ENCODE measurements at regions not wholly inside any gene's neighbourhood (a gene's known extent, or its start where the extent isn't known, plus 50 kb on each side); places are given as distances from the start of the nearest gene placed in this dataset.
"Not testable (repeated sequence)": the region's sequence is repeated elsewhere in the genome, so short reads cannot be mapped to it uniquely, and the experiment has no call there.

DNA sequence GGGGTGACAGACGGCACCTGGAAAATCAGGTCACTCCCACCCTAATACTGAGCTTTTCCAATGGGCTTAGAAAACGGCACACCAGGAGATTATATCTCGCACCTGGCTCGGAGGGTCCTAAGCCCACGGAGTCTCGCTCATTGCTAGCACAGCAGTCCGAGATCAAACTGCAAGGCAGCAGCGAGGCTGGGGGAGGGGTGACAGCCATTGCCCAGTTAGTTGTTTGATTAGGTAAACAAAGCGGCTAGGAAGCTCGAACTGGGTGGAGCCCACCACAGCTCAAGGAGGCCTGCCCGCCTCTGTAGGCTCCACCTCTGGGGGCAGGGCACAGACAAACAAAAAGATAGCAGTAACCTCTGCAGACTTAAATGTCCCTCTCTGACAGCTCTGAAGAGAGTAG is 260.9 kb downstream of the BLID start:
- not testable (repeated sequence) for DNase-seq

DNA sequence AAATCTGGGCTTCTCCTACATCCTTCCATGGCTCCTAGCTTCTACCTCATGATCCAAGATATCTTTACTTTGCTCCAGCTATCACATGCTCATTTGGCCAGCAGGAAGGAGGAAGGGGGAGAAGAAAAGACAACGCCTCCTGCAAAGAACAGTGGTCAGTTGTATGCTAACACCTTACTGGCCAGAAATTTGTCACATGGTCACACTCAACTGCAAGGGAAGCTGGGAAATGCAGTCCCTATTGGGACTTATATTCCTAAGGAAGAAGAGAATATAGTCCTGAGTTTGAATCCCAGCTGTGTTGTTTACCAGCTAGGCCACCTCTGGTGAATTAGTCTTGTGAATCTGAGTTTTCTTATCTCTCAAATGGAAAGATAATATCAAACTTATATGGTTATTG is 272.0 kb downstream of the BLID start:
- no peak for DNase-seq

DNA sequence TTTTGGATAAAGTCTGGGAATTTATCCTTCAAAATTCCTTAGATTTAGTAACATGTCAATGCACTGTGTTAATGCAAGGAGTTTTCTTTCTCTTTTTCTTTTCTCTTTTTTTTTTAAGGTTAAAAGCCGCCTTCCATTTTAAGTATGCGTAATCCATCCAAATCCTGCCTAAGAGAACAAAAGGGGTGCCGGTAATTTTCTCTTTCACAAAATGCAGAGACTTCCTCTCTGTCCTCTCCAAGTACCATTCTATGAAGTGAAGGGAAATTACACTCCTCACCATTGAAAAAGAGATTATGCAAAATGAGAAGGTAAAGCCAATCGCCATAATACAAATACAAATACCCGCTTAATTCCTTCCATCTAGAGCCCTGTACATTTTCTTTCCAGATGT is 273.8 kb downstream of the BLID start:
- DNase-seq: no peak

DNA sequence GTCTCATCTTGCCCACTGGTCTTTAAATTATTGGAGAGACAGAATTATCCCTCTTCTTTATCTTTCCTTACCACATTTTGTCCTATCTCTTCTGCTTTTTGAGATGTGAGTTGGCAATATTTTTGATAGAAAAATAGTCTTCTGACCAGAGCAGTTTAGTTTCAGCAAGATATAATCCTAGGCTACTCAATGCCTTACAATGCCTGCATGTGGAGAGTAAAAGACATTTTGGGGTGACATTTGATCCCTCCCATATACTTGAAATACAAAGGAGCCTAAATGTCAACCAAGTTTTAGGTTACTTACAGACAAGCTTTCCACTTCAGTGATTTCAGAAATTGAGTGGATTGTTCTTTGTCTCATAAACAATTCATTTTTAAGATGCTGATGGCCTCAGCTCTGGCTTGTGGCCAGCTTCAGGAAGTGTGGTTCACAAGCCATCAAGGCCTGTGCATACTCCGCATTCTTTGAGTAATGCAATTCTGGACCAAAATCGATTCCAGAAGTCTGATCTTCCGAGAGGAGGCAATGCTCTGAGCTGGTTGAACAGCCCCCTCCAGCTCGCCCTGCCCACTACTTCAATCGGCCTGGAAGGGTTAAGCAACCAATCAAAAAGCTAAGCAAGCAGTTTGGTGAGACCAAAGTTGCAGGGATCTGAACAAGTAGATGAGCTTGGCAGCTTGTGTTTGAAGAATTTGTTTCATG is 274.4 kb downstream of the BLID start:
- no peak for DNase-seq

DNA sequence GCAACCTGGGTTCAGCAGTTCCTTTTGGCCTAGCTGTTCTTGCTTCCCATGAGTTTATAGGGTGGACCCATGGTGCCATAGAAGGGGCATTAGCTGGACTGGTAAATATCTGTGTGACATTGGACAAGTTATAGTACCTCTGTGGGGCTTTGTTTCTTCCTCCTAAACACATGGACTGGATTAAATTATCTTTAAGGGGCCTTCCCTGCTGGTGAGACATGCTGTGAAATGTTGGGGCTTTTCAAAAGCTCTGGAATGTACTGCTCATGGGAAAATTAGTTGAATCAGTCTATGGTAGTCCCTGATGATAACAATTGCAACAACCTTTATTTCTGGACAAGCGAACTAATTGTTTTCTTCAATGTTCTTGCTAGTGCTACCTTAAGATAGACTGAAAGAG is 276.2 kb downstream of the BLID start:
- DNase-seq: no peak

DNA sequence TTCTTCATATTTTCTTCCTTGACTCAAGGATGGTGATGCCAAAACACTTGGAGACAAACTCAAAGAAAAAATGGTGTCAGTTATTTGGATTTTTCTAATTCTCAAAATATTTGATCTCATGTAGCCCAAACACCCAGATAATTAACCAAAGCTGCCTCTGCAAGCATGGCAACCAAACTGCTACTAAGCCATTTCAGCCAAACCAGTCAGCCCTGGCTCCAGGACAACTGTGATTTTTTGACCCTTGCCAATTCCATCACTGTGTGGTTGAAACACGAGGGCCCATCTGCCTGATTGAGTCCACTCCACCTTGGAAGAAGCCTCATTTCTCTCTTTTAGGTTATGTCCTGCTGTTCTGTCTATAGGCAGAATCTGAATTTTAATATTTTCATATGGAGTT is 277.4 kb downstream of the BLID start:
- no peak for DNase-seq

DNA sequence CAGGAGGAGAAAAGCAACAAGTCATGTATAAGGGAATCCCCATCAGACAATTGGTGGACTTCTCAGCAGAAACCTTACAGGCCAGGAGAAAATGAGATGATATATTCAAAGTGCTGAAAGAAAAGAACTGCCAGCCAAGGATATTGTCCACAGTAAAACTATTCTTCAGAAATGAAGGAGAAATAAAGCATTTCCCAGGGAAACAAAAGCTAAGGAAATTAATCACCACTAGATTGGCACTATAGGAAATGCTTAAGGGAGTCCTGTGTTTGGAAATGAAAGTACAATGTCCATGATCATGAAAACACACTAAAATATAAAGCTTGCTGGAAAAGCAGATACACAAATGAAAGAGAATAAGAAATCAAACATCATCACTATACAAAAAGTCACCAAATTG is 282.0 kb downstream of the BLID start:
- DNase-seq: no peak

DNA sequence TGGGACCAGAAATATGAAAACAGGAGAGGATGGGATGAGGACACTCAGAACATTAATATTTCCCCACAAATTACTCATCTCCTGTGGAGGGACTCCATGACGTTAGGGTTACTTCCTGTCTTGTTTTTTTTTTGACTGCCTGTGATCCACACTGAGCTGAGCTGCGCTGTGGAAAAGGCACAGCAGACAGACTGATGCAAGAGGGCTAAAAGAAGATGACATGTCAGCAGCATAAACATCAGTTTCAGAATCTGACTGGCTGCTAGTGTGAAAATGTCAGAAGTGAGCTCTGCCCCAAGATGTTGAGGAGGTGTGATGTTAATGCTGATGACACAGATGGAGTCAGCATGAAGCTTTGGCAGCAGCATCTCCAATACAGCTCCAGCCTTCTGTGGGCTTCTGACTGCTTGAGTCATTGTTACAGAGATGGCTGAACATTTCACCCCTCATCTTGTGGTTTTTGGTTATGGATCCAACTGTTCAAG is 286.8 kb downstream of the BLID start:
- peak; percentile 27 for DNase-seq

DNA sequence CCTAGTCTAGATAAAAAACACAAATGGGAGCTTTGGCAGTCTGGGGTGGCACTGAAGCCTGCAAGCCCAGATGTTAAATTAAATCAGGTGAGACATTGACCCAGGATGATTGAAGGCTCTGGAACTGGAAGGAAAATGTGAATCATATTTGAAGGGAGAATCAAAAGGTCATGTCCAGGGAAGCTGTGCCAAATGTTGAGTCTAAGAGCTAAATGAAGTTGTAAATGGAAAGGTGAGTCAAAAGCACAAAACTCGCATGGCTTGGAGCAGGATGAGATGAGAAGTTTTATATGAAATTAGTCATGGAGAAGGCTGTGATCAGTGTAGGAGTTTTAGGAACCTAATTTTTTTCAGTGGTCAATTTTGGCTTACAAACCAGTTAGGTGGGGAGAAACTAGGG is 301.1 kb downstream of the BLID start:
- DNase-seq: no peak

DNA sequence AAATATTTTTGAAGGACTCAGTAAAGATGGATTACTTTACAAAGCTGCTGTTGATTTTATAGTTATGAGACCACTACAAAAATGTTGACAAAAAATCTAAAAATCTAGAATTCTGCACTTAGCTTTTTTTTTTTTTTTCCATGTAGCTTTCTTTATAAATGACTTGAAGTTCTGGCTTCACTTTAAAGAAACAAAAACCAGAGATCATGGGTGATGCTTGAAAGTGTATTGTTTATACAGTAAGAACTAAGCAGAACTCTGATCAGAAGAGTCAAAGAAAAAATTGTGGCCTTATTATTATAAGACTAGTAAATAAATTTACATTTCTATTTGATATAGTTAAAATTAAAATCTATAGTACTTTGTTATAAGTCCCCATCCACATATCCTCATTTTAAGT is 301.7 kb downstream of the BLID start:
- no peak for DNase-seq

DNA sequence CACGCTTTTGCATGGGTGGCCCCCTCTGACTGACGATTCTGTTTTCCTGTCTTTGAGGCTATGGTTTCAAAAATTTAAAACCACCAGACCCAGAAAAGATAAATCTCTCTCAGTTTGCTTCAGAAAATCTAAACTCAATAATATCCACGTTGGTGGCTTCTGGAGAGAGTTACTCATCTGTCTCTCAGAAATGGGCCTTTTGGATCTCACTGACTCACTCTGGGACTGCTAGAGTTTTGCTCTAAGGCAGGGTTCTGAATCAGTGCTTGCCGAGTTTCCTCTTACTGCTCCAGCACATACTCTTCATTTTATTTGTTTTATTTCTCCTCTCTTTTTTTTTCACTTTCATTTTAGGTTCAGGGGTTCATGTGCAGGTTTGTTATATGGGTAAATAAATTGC is 305.7 kb downstream of the BLID start:
- no peak for DNase-seq

DNA sequence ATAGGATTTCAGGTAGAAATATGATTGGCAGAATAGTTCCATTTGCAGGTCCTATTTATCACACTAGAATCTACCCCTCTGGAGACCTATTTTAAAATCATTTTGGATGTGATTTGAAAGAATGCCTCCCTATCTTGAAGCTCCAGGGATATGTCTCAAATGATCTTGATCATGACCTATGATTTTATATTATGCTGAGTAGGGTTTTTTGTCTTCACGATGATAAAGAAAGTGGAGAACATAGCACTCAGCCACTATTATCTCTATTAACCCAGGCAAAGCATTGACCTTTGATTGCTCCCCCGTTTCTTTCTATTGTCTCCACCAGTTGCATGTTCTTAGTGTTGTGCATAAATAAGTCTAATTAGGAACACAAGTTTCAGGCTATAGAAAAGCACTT is 307.9 kb downstream of the BLID start:
- DNase-seq: no peak

DNA sequence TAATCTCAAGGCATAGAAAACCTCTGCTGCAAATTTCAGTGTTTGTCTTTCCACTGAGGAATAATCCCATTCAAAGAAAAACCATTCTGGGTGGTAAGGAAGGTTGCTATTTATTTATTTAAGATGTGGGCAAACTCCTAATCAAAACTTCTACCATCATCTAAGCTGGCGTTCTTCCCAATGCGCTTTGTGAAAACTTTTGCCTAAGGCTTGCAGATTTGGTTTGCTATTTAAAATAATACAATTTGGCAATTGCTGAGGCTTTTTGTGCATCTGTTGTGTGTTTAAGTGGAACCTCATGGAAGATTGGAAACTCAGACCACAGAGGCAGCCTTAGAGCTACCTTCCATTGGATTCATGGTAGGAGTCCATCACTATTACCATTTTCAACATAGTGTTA is 309.0 kb downstream of the BLID start:
- DNase-seq: no peak

DNA sequence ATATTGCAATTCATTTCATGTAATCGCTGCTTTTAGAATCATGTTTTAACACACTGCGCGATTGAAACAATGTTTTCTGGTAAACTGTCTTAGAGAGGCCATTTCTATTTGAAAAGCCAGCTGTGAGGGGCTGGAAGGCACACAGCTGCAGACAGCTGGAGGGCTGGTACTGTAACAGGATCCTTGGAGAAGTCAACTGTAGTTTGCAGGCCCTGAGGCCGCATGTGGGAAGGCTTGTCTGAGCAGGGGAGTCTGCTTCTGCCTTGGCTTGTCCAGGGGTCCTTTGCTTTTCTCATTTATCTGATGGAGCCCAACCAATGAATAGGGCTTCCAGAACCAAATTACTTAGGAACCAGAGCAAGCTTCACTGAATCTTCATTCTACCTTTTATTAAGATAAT is 313.5 kb downstream of the BLID start:
- peak; percentile 82 for DNase-seq

DNA sequence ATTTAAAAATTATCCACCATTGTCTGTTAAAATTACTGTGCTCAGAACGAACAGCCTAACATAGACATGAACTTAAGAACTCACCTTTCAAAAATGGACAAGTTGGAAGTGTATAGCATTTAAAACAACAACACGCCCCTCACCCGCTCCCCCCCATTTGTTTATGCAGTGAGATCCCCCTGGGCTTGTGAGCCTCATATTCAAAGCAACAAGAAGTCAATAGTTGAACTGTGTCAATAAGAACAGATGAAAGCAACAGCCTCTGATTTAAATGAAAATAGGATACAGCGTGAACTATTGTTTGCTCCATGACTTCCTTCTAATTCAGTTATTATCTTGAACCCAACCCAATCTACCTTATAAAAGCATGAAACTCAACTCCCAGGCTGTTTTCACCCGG is 314.2 kb downstream of the BLID start:
- DNase-seq: peak; percentile 15

DNA sequence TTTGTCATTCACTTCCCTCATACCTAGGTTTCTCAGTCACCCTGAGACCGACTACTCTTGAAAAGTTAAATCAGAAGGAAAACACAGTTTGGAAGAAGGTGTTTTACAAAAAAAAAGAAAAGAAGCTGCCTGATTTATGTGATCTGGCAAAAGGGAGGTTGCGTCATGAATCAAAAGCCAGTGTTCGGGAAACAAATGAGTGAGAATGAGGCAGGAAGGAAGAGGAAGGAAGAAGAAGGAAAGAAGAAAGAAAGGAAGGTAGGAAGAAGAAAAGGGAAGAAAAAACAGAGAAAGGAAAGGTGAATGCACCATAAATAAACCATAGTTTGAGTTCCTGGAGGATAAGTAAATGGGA is 314.6 kb downstream of the BLID start:
- peak; percentile 41 for DNase-seq

DNA sequence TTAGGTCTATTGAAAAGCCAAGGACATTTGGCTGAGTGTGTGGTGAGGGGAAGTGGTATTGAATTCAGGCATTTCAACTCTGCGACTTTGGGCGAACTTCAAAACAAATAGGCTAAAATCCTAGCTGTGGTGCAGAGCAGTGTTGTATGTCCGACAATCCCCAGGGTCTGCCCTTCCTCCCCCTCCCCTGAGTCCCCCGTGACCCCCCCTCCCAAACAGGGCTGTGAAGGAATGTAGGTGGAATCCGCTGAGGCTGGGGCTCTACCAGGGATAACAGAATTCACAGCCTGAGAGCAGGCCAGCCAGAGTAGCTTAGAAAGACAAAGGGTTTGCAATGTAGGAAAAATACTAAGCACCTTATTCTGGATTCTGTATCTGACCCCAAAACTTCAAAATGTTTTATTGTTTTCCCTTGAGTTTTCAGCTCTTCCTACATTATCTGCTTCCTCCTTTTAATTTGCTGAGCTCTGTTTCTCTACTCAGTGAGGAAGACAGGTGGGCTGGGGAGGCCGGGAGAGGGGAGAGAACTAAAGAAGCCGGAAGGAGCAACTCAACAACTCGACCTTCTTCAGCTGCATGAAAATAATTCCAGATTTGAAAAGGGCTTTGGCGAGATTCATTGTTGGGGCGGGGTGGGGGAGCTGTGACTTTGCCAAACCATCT is 315.2 kb downstream of the BLID start:
- DNase-seq: peak; percentile 47

DNA sequence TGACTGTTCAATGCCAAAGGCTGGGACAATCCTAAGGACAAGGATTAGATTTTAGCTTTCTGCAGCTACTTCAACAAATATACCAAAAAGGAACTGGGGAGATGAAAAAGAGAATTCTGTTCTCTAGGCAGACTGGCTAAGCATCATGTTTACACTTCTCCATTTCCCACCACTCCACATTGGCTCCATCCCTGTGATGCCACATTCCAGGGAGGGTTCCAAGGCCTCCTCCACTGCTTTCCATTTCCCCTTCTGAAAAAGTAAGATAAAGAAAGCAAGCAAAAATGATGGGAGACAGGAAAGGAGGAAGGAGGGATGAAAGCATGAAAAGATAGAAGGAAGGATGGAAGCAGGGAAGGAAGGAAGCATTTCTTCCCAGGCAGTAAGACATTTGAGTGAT is 315.8 kb downstream of the BLID start:
- no peak for DNase-seq

DNA sequence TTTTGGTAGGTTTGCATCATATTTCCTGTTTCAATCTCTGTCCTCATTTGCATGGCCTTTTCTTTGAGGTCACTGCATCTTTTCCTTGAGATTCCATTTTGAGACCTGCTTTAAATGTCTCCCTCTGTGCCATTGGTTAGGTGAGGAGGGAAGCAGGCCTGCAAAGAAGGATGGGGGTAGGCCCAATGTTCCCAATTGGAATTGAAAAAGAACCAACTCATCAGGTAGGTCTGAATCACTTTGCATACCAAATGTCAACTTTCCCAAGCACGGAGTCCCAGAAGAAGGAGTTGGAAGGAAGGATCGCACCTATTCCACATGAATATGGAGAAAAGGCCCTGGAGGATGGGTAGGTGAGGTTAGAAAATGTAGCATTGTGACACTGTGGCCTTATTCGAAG is 318.5 kb downstream of the BLID start:
- no peak for DNase-seq

DNA sequence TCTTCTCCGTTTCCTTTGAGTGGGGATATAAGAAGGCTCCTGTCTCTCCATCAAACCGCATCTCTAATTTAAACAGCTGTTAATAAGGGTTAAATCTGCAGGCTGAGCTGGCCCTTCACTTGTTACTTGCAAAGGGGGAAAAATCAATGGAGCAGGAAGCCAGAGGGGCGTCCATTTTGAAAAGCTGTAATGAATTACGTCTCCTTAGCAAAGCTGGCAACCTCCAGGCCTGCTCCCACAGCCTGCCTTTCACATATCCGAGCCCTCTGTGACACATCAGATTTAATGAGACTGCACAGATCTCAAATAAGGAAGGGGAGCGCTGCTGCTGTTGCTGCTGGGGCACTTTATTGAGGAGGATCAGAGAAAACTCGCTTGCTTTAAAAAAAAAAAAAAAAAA is 320.8 kb downstream of the BLID start:
- no peak for DNase-seq

DNA sequence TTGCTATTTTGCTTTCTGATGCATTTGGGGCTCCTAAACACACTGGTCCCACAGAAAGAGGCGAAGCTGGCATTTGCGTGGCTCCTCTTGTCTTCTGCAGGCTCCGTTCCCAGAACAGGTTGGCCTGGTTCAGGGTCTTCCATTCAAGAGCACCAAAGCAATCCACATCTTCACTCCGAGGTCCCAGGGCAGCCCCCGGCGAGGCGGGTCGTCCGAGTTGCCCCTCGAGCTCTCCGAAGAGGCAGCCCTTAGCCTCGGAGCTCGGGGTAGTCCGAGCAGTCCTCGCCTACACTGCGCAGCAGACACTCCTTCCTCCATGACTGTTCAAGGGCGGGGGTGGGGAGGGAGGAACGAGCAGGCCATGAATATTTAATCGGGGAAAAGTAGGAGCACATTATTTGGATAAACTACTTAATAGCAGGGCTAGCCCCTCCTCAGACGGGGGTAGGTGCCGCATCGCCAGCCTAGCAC is 321.3 kb downstream of the BLID start:
- DNase-seq: no peak

DNA sequence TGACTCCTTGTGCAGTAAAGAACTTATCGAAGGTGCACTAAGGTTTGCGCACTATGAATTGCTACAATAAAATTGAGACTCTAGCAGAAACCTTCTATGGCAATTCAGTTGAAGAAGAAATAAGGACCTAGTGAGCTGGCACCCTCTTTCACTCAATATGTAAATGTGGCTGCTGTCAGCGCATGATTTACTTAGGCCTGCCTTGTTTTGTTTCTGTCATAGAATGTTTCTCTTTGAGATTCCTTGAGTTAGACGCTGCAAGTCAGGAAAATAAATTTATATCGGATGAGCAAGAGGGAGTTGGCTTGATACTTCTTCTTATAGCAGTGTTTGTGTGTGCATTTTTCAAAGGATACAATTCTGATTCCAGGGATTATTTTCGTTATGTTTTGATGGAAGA is 322.1 kb downstream of the BLID start:
- DNase-seq: no peak

DNA sequence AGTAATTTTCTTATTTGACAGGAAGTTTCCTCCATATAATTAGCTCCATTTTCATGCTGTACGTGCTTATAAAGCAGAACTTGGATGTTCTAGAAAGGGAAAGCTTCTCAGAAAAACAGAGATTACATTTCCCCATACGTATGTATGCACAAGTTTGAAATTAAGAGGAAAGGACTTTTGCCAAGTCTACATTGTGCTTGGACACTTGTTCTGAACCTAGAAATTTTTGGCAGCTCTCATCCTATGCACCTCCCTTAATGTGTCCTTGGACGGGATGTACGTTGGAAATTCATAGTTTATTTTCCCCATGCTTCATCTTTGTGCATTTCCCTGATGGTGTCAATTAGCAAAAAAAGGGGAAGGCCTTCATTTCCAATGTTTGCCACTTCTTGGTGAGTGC is 322.7 kb downstream of the BLID start:
- DNase-seq: peak; percentile 76

DNA sequence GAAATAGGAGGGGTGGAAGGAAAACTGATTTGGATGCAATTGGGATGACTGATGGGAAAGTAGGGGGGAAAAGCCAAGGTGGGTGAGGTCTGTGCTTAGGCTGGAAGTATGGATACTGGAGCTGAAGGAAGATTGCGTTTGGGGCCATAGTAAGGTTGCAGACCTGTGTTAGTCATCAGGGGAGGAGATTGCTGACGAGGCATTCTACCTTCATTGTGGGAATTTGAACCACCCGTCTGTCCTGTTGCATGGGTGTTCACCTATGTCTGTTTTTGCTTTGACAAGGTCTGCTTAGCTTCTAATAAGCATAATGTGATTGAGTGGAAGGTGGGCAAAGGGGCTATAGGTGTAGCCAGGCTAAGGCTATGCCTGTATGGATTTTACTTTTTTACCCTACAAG is 323.8 kb downstream of the BLID start:
- DNase-seq: no peak

DNA sequence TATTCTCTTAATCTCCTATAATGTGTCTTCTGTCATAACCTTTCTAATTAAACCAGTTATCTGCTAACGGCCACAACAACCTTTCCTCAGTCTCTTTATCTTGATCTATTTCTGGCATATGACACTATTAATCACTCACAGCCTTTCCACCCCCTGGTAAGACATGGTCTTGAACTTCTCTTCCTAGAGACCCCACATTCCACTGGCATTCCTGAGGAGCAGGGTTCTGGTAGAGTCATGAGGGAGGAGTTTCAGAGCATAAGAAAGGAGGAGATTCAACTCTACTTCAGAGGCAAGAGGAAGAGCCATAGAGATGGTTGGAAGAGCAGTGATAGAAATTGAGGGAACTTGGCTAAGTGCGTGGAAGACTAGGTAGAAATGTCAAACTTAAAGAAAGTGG is 325.6 kb downstream of the BLID start:
- no peak for DNase-seq
